ACC112 (cell line): ENCODE measurements at regions not wholly inside any gene's neighbourhood (a gene's known extent, or its start where the extent isn't known, plus 50 kb on each side); places are given as distances from the start of the nearest gene placed in this dataset.

Experiments
- H2AFZ ChIP-seq: fragments of 200-600 bp; sonication (generic); one replicate; pipeline ENCODE4 v1.6.0; 2017; ENCODE audit warnings: antibody characterized with exemption, low read length; ENCODE audit not compliant: unreplicated experiment
- H3K27ac ChIP-seq: fragments of 200-600 bp; sonication (generic); 2 replicates; pipeline ENCODE4 v1.5.1; 2014; ENCODE audit warnings: low read depth, mild to moderate bottlenecking, antibody characterized with exemption, low read length, moderate library complexity
- H3K27me3 ChIP-seq: fragments of 200-600 bp; sonication (generic); 2 replicates; pipeline ENCODE4 v1.6.1; 2014; ENCODE audit warnings: mild to moderate bottlenecking, antibody characterized with exemption, low read length, moderate library complexity, mixed read lengths; ENCODE audit not compliant: insufficient read depth
- H3K36me3 ChIP-seq: fragments of 200-600 bp; sonication (generic); 2 replicates; pipeline ENCODE4 v1.6.1; 2016; ENCODE audit warnings: mild to moderate bottlenecking, antibody characterized with exemption, low read length, moderate library complexity, mixed read lengths; ENCODE audit not compliant: insufficient read depth
- H3K4me1 ChIP-seq: fragments of 200-600 bp; sonication (generic); one replicate; pipeline ENCODE4 v1.6.1; 2016; ENCODE audit warnings: low read length, mixed read lengths; ENCODE audit not compliant: insufficient read depth, unreplicated experiment, control insufficient read depth
- H3K4me3 ChIP-seq: fragments of 200-600 bp; sonication (generic); 2 replicates; pipeline ENCODE4 v1.5.1; 2014; ENCODE audit warnings: mild to moderate bottlenecking, low read depth, low read length
- H3K79me2 ChIP-seq: fragments of 200-600 bp; sonication (generic); one replicate; pipeline ENCODE4 v1.6.0; 2016; ENCODE audit warnings: low read length; ENCODE audit not compliant: control insufficient read depth, unreplicated experiment, insufficient read depth

DNA sequence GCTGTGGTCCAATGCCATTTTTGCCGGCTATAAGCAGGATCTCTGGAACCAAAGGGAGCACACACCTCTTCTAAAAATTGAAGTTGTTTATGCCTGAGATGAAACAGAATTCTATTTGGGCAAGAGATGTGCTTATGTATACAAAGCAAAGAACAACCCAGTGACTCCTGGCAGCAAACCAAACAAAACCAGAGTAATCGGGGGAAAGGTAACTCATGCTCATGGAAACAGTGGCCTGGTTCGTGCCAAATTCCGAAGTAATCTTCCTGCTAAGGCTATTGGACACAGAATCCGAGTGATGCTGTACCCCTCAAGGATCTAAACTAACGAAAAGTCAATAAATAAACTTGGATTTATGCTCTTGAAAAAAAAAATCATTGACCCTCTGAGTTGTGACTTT lies 178.7 kb downstream of the CEMIP2 start:
- no peak overlapping the region for H3K4me3 ChIP-seq
- 0 out of 2 replicates have a peak, but pooled peaks cover 3% of the 10 kb centered on the region for H3K27me3 ChIP-seq
- no peaks in the 10 kb centered on the region for H3K4me1 ChIP-seq
- no peaks in the 10 kb centered on the region for H3K79me2 ChIP-seq
- H2AFZ ChIP-seq = no peak overlapping the region
- no peak overlapping the region for H3K27ac ChIP-seq
- no peaks in the 10 kb centered on the region for H3K36me3 ChIP-seq

GRCh38 chr9:71587576-71588362 lies 180.5 kb downstream of the CEMIP2 start:
- Histone ChIP-seq H3K27ac (no peak overlapping the region), H3K36me3 (no peaks in the 10 kb centered on the region), H3K79me2 (no peaks in the 10 kb centered on the region), H3K27me3 (no peaks in the 10 kb centered on the region), H2AFZ (no peak overlapping the region), H3K4me3 (no peak overlapping the region), H3K4me1 (no peaks in the 10 kb centered on the region)

DNA sequence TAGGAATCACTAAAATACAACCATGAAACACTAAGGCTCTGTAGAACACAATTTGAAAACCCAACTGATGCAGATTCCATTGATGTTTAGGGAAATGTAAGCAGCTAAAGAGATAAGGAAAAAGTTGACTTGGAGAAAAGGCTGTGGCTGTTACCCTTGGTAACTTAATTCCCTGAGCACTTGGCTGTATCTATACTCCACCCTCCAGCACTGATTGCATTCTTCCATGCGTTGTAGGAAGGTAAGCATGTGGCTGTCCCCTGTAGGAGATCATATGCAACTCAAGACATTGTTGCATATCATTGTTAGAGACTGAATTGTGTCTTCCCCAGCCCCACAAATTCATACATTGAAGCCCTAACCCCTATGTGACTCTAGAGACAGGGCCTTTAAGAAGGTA lies 184.5 kb downstream of the CEMIP2 start:
- H3K4me1 ChIP-seq = no peaks in the 10 kb centered on the region
- H3K4me3 ChIP-seq = no peak overlapping the region
- H3K27ac ChIP-seq = no peak overlapping the region
- H2AFZ ChIP-seq = no peak overlapping the region
- no peaks in the 10 kb centered on the region for H3K79me2 ChIP-seq
- no peaks in the 10 kb centered on the region for H3K27me3 ChIP-seq
- no peaks in the 10 kb centered on the region for H3K36me3 ChIP-seq

- Histone ChIP-seq H3K4me1 (no peaks in the 10 kb centered on the region), H3K36me3 (no peaks in the 10 kb centered on the region), H3K4me3 (no peak overlapping the region), H2AFZ (no peak overlapping the region), H3K79me2 (no peaks in the 10 kb centered on the region), H3K27me3 (peaks cover 6% of the 10 kb centered on the region; the same call in 1 of the 2 replicates), H3K27ac (no peak overlapping the region)
Observed at GRCh38 chr9:71582347-71582746, 186.0 kb downstream of the CEMIP2 start.

- no peaks in the 10 kb centered on the region for H3K4me1 ChIP-seq
Observed at GRCh38 chr9:71581101-71581500, 187.2 kb downstream of the CEMIP2 start.

GRCh38 chr9:71571186-71571585 lies 197.1 kb downstream of the CEMIP2 start:
- Histone ChIP-seq H3K36me3 (no peaks in the 10 kb centered on the region), H2AFZ (no peak overlapping the region), H3K79me2 (no peaks in the 10 kb centered on the region), H3K4me3 (no peak overlapping the region), H3K27ac (no peak overlapping the region), H3K4me1 (no peaks in the 10 kb centered on the region), H3K27me3 (peaks cover 9% of the 10 kb centered on the region; the same call in 1 of the 2 replicates)

More at GRCh38 chr9:71581101-71581500, 187.2 kb downstream of the CEMIP2 start:
- Histone ChIP-seq H3K36me3 (no peaks in the 10 kb centered on the region), H3K27ac (no peak overlapping the region), H3K4me3 (no peak overlapping the region), H2AFZ (no peak overlapping the region), H3K79me2 (no peaks in the 10 kb centered on the region), H3K27me3 (peaks cover 7% of the 10 kb centered on the region; the same call in 1 of the 2 replicates)

GRCh38 chr9:71567890-71568289 lies 200.4 kb downstream of the CEMIP2 start:
- Histone ChIP-seq H3K27me3 (peaks cover 4% of the 10 kb centered on the region; the same call in 1 of the 2 replicates), H3K4me3 (no peak overlapping the region), H3K36me3 (no peaks in the 10 kb centered on the region), H2AFZ (no peak overlapping the region), H3K4me1 (peaks cover 3% of the 10 kb centered on the region), H3K27ac (no peak overlapping the region), H3K79me2 (no peaks in the 10 kb centered on the region)

DNA sequence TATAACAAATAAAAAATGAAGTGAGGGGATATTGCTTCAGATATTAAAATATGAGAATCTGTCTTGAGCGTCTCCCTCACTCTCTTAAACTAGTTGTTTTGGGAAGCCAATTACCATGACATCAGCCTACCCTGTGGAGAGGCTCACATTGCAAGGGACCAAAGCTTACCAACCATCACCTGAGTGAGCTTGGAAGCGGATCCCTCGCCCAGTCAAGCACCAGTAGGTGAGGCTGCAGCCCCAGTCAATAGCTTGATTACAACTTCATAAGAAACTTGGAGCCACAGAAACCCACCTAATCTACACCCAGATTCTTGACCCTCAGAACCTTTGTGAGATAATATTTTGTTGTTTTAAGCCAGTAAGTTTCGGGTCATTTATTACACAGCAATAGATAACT lies 206.2 kb downstream of the CEMIP2 start:
- Histone ChIP-seq H2AFZ (no peak overlapping the region), H3K36me3 (no peaks in the 10 kb centered on the region), H3K27me3 (peaks cover 23% of the 10 kb centered on the region), H3K27ac (no peak overlapping the region), H3K79me2 (no peaks in the 10 kb centered on the region), H3K4me1 (peaks cover 3% of the 10 kb centered on the region), H3K4me3 (no peak overlapping the region)

GRCh38 chr9:71557310-71557709 lies 211.0 kb downstream of the CEMIP2 start:
- H3K4me1 ChIP-seq = no peaks in the 10 kb centered on the region
- no peak overlapping the region for H3K27ac ChIP-seq
- H3K27me3 ChIP-seq = peaks cover 26% of the 10 kb centered on the region
- H2AFZ ChIP-seq = no peak overlapping the region
- H3K79me2 ChIP-seq = no peaks in the 10 kb centered on the region
- H3K4me3 ChIP-seq = no peak overlapping the region
- no peaks in the 10 kb centered on the region for H3K36me3 ChIP-seq

GRCh38 chr9:71552480-71552879 lies 215.8 kb downstream of the CEMIP2 start:
- no peaks in the 10 kb centered on the region for H3K4me1 ChIP-seq
- H3K4me3 ChIP-seq = no peak overlapping the region
- H3K27me3 ChIP-seq = peaks cover 36% of the 10 kb centered on the region
- H3K27ac ChIP-seq = no peak overlapping the region
- no peaks in the 10 kb centered on the region for H3K79me2 ChIP-seq
- no peaks in the 10 kb centered on the region for H3K36me3 ChIP-seq
- H2AFZ ChIP-seq = no peak overlapping the region

DNA sequence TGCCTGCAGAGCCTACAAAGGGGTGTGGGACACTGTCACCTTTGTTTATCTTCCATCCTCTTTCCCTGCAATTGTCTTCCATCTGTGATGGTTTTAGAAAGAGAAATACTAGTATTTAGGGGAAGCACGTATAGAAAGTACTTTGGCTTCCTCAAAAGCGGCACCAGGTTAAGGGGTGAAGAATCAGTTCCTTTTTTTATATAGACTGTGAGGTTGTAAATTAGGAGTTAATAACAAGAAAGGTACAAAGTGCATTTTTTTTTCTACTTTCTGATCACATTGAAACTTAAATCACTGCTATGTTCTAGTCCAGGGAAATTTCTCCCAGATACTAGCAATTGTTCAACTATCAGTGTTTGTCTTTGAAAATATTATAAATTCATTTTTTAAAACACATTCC lies 219.3 kb downstream of the CEMIP2 start:
- H3K36me3 ChIP-seq = no peaks in the 10 kb centered on the region
- no peak overlapping the region for H3K27ac ChIP-seq
- no peak overlapping the region for H2AFZ ChIP-seq
- no peaks in the 10 kb centered on the region for H3K79me2 ChIP-seq
- no peaks in the 10 kb centered on the region for H3K4me1 ChIP-seq
- H3K4me3 ChIP-seq = no peak overlapping the region
- peaks cover 36% of the 10 kb centered on the region for H3K27me3 ChIP-seq
